MCF 10A (cell line): ENCODE measurements at regions not wholly inside any gene's neighbourhood (a gene's known extent, or its start where the extent isn't known, plus 50 kb on each side); places are given as distances from the start of the nearest gene placed in this dataset.

Experiments
- BruUV-seq: library from RNA; stranded (reverse); fragments of 400-500 nt; replicated peaks from 2 replicates; lab custom pipeline; 2021; lab: Mats Ljungman, UMichigan
- CTCF ChIA-PET: fragments of 300-600 bp; sonication (Branson Sonifier 250); formaldehyde crosslinking; extraction: SDS; loops from one replicate; lab custom pipeline; 2021; ENCODE audit warnings: antibody characterized with exemption, inconsistent platforms; lab: Yijun Ruan, JAX
- POLR2A ChIA-PET: fragments of 300-600, 350-650 bp; sonication (Branson Sonifier 250); formaldehyde crosslinking; extraction: SDS; loops from one replicate; lab custom pipeline; 2020; ENCODE audit warnings: antibody characterized with exemption, inconsistent platforms; lab: Yijun Ruan, JAX
- DNase-seq: peaks from one replicate; pipeline ENCODE4 v3.0.0-alpha.2; 2018; ENCODE audit not compliant: unreplicated experiment
- H3K27ac Mint-ChIP-seq: one replicate; pipeline ENCODE4 v1.8.0; 2022; ENCODE audit warnings: mild to moderate bottlenecking, low read depth, mixed read lengths; ENCODE audit not compliant: unreplicated experiment
- H3K27me3 Mint-ChIP-seq: one replicate; pipeline ENCODE4 v1.8.0; 2022; ENCODE audit warnings: mixed read lengths; ENCODE audit not compliant: insufficient read depth, unreplicated experiment
- H3K36me3 Mint-ChIP-seq: one replicate; pipeline ENCODE4 v1.8.0; 2022; ENCODE audit warnings: mild to moderate bottlenecking, moderate library complexity, mixed read lengths; ENCODE audit not compliant: insufficient read depth, unreplicated experiment
- H3K4me1 Mint-ChIP-seq: one replicate; pipeline ENCODE4 v1.8.0; 2022; ENCODE audit warnings: mixed read lengths; ENCODE audit not compliant: insufficient read depth, unreplicated experiment
- H3K4me3 Mint-ChIP-seq: one replicate; pipeline ENCODE4 v1.8.0; 2022; ENCODE audit warnings: mild to moderate bottlenecking, moderate library complexity, mixed read lengths; ENCODE audit not compliant: unreplicated experiment
- H3K9me3 Mint-ChIP-seq: one replicate; pipeline ENCODE4 v1.8.0; 2022; ENCODE audit warnings: mixed read lengths; ENCODE audit not compliant: unreplicated experiment
- intact Hi-C: fragments of 100-400 bp; cut with micrococcal nuclease; formaldehyde crosslinking; loops from 2 replicates; pipeline ENCODE4 v1.14.1; 2022
- TF ChIP-seq, protein P1 (sequence below): fragments of 200-600 bp; IDR thresholded peaks from one replicate; pipeline ENCODE4 v1.8.0; 2022; ENCODE audit warnings: antibody characterized with exemption, mild to moderate bottlenecking; ENCODE audit not compliant: unreplicated experiment

DNA sequence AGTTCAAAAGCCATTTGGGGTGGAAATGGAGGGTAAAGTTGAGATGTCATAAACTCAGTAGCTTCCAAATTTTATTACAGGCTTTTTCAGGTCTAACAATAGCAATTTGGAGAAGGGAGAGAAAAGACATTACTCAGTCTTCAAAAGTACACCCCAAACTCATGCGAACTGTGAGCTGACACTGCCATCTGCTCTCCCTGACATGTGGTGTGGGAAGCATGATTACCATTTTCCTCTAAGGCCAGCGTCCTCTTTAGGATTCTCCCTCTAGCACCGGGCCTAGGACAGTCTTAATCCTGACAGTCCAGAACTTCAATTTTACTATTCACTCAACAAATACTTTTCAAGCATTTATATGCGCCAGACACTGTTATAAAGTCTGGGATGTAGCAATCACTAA is 536.0 kb upstream of the JARID2 start:
- CTCF ChIA-PET, result interaction anchor here (0.6 kb wide), 2 partner anchors 9 to 15 kb away, joined by 3 read pairs; no protein-coding TSS in a partner anchor
- Mint-ChIP-seq H3K9me3 (no peaks in the 10 kb centered on the region), H3K4me1 (peaks cover 47% of the 10 kb centered on the region), H3K27me3 (no peaks in the 10 kb centered on the region), H3K4me3 (no peak overlapping the region), H3K27ac (no peak overlapping the region), H3K36me3 (peaks cover 7% of the 10 kb centered on the region)
- intact Hi-C loops, result loop anchor here (5.0 kb wide), 1 partner anchor 498 kb away; no protein-coding TSS in a partner anchor
- no TSS peak for BruUV-seq
- DNase-seq, result no peak
- POLR2A ChIA-PET, result no interaction called here
- TF ChIP-seq, protein P1, sequence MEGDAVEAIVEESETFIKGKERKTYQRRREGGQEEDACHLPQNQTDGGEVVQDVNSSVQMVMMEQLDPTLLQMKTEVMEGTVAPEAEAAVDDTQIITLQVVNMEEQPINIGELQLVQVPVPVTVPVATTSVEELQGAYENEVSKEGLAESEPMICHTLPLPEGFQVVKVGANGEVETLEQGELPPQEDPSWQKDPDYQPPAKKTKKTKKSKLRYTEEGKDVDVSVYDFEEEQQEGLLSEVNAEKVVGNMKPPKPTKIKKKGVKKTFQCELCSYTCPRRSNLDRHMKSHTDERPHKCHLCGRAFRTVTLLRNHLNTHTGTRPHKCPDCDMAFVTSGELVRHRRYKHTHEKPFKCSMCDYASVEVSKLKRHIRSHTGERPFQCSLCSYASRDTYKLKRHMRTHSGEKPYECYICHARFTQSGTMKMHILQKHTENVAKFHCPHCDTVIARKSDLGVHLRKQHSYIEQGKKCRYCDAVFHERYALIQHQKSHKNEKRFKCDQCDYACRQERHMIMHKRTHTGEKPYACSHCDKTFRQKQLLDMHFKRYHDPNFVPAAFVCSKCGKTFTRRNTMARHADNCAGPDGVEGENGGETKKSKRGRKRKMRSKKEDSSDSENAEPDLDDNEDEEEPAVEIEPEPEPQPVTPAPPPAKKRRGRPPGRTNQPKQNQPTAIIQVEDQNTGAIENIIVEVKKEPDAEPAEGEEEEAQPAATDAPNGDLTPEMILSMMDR, result no peak

DNA sequence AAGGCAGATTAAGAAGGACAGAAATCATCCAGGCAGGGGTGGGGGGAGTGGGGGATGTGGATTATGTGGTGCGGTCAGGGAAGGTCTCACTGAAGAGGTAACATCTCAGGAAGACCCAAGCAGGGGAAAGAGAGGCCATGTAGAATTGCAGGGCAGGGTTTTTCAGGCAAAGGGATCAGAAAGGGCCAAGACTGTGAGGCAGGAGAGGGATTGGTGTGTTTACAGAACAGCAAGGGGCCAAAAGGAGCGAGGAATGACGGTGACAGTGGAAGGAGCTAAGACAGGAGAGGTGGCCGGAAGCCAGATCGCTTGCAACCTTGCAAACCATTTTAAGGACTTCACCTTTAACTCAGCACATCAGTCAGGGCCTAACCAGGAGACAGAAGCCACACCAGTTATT is 535.4 kb upstream of the JARID2 start:
- BruUV-seq, result no TSS peak
- Mint-ChIP-seq H3K27me3 (no peaks in the 10 kb centered on the region), H3K36me3 (peaks cover 7% of the 10 kb centered on the region), H3K27ac (peak overlapping the region; percentile 68), H3K9me3 (no peaks in the 10 kb centered on the region), H3K4me3 (no peak overlapping the region), H3K4me1 (peaks cover 51% of the 10 kb centered on the region)
- DNase-seq, result no peak
- TF ChIP-seq, protein P1, result no peak
- intact Hi-C loops, result loop anchor here (5.0 kb wide), 1 partner anchor 498 kb away; no protein-coding TSS in a partner anchor
- ChIA-PET POLR2A (interaction anchor here (0.8 kb wide), 1 partner anchor 42 kb away, joined by 3 read pairs; no protein-coding TSS in a partner anchor), CTCF (interaction anchor here (0.6 kb wide), 1 partner anchor 15 kb away, joined by 3 read pairs; no protein-coding TSS in a partner anchor)

DNA sequence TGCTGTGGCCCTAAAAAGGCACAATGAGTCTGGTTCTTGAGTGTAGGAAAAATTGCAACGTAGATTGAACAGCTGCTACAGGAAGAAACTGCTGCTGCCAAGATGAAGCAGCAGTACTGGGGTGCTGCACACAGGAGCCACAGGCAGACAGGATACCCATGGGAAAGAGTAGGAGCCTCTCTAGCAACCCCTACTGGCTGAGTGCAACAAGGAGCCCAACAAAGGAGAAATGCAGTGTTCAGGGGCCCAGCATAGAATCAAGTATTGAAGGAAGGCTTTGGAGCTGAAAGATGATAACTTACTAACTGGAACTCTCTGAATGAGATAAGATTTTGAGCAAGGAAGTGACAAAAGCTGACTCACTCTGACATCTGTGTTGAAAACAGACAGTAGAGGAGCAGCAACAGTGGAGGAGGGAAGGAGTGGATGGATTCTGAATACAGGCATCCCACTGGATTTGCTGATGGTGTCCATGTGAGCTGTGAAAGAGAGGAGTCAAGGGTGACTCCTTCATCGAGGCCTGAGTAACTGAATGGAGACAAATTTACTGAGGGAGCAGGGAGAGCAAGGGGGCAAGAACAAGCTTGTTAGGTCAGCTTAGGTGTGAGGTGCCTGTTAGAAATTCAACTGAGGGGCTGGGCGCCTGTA is 534.7 kb upstream of the JARID2 start:
- peaks cover 7% of the 10 kb centered on the region for H3K36me3 Mint-ChIP-seq
- H3K4me1 Mint-ChIP-seq, result peaks cover 48% of the 10 kb centered on the region
- TF ChIP-seq, protein P1, result peak; percentile 43
- BruUV-seq, result no TSS peak
- H3K27me3 Mint-ChIP-seq, result no peaks in the 10 kb centered on the region
- ChIA-PET POLR2A (interaction anchor here (0.8 kb wide), 1 partner anchor 41 kb away, joined by 3 read pairs; no protein-coding TSS in a partner anchor), CTCF (interaction anchor here (0.6 kb wide), 3 partner anchors 11 to 536 kb away, joined by 3 read pairs; no protein-coding TSS in a partner anchor)
- intact Hi-C loops, result loop anchor here (5.0 kb wide), 1 partner anchor 499 kb away; no protein-coding TSS in a partner anchor
- peak overlapping the region; percentile 68 for H3K27ac Mint-ChIP-seq
- H3K4me3 Mint-ChIP-seq, result peak overlapping the region; percentile 11
- peak; percentile 83 for DNase-seq
- H3K9me3 Mint-ChIP-seq, result no peaks in the 10 kb centered on the region

DNA sequence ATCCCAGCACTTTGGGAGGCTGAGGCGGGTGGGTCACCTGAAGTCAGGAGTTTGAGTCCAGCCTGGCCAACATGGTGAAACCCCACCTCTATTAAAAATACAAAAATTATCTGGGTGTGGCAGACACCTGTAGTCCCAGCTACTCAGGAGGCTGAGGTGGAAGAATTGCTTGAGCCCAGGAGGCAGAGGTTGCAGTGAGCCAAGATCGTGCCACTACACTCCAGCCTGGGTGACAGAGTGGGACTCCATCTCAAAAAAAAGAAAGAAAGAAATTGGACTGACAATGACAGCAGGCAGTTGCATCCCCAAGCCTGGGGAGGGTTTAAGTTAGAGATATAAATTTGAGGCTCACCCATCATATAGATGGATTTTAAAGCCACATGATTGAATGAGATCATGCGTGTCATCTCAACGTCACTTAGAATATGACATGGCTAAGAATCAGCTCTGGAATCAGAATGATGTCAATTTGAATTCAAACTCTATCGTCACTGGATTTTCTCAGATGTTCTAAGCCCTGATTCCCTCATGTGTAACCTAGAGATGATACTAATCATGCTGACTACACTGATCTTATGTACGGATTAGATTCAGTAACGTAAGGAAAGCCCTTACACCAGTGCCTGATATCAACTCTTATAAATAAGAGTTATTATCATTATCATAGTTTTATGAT is 534.0 kb upstream of the JARID2 start:
- BruUV-seq, result TSS peak; percentile 36
- CTCF ChIA-PET, result interaction anchor here (0.6 kb wide), 3 partner anchors 11 to 535 kb away, joined by 3 read pairs; no protein-coding TSS in a partner anchor
- Mint-ChIP-seq H3K27ac (peak overlapping the region; percentile 68), H3K27me3 (no peaks in the 10 kb centered on the region), H3K4me1 (peaks cover 45% of the 10 kb centered on the region), H3K36me3 (peaks cover 7% of the 10 kb centered on the region), H3K4me3 (peak overlapping the region; percentile 11), H3K9me3 (no peaks in the 10 kb centered on the region)
- POLR2A ChIA-PET, result interaction anchor here (0.5 to 2.7 kb wide), 3 partner anchors 238 to 595 kb away, joined by 3 to 11 read pairs (median 3); no protein-coding TSS in a partner anchor
- TF ChIP-seq, protein P1, result no peak
- DNase-seq, result no peak
- intact Hi-C loops, result loop anchor here (5.0 kb wide), 1 partner anchor 500 kb away; no protein-coding TSS in a partner anchor
